HG03045 (cell line): ENCODE measurements at regions not wholly inside any gene's neighbourhood (a gene's known extent, or its start where the extent isn't known, plus 50 kb on each side); places are given as distances from the start of the nearest gene placed in this dataset.
"Not testable (repeated sequence)": the region's sequence is repeated elsewhere in the genome, so short reads cannot be mapped to it uniquely, and the experiment has no call there.

Experiments
- ATAC-seq: cut with Tn5 transposase; IDR thresholded peaks from one replicate; pipeline ENCODE4 v1.9.1; 2021; ENCODE audit warnings: mild to moderate bottlenecking, moderate library complexity; ENCODE audit not compliant: unreplicated experiment

DNA sequence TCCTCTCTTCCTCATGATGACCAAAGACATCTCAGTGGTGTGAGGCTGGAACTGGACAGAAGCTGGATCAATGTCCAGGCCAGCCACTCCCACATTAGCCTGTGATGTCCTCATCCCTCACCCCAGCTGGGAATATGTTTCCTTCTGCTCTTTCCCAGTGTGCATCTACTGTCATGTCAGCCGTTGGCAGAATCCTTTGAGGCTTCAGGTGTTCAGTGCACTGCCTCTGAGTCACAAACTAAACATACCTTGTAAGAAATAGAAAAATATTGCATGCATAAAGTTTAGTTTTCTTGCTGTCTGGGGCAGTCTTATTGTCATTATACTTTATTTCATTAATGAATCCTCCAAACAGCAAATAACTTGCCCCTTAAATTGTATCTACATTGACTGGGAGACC lies 161.6 kb upstream of the RASGRP1 start:
- no peak for ATAC-seq

DNA sequence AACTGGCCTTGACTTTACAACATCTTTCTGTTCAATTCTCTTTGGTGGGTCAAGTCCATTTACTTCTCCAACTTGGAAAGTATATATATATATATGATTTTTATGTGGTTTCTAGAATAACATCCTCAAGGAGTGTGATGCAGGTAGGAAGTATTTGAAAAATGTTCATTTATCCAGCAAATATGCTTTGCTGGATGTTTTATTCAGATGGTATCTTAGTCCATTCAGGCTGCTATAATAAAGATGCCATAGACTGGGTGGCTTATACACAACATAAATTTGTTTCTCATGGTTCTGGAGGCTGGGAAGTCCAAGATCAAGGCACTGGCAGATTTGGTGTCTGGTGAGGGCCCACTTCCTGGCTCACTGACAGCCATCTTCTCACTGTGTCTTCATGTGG lies 168.7 kb upstream of the RASGRP1 start:
- no peak for ATAC-seq

DNA sequence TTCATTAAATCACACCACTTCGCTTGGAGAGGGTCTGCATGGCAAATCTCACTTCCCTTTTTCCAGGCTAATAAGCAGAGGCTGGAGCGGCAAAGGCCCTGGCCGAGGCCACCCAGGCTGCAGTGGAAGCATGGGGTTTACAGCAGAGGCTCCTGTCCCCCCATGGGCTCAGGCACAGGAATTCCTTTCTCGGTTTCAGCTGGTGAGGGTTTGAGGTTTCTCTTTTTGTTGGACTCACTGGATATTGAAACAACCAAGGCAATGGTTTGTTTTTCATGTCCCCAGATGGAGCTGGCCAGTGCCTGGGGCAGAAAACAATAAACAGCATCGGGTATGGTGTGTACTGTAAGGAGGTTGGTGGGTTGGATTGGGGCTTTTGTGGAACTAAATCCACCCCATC lies 175.6 kb upstream of the RASGRP1 start:
- no peak for ATAC-seq

DNA sequence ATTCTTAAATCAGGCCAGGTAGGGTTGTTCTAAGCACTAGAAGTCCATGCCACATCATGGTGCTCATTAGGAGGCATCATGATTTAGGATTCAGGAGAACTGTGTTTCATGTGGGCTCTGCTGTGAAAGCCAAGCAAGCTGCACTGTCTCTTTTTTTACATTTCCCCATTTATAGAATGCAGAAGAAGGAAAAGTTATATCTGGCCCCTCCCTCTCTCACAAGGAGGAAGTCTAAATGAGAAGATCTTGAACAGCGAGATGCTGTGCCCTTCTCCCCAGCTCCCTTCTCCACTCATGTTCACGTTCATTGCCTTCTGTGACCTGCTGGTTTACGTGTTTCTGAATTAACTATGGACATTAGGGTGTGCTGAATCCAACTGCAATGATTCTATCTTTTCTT lies 178.5 kb upstream of the RASGRP1 start:
- no peak for ATAC-seq

DNA sequence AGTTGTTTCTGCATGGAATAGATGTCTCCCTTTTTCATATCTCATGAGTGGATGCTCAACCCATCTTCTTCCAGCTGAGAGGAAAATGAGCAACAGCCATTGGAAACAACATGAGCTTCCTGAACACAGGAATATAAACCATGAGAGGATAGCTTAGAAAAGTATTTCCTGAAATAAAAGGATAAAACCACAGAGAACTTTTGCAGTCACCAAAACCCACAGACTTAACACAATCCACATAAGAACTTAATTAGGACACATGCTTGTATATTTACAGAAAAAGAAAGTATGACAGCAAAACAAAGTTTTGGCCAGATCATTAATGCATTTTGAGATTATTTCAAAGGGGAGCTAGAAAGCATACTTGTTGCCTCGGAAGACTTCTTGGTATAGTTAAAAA lies 180.5 kb upstream of the RASGRP1 start:
- no peak for ATAC-seq

DNA sequence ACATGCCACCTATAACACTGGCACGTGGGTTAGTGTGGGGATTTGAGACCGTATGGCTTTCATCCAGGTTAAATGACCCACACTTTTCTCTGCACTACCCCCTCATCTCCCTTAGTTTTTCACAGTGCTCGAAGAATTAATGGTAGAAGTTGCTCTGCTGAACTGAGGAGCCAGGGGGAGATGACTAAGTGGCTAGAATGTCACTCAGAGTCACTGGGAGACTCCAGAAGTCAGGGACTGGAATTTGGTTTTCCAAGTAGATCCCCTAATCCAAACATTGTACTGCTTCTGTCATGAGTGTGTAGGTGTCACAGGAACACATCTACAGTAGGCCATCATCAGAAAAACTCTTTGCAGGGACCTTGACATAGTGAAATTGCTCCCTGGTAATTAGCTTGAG lies 181.0 kb upstream of the RASGRP1 start:
- no peak for ATAC-seq

DNA sequence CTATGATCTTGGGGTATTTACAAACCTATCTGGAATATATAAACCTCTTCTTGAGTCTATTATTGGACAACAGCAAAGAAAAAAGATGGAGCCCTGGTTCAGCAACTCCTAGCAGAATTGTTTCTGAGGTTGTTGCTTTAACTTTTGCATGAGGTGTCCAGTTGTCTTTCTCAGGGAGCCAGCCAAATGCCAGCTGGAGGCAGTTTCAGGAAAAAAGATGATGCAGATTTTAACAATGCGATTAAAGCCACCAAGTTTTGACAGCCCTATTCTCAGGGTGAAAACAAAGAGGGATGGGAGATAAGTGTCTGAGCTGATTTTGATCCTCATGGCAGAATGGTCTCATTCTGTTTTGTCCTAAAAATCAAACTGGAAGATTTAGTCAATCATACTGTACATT lies 181.6 kb upstream of the RASGRP1 start:
- no peak for ATAC-seq

DNA sequence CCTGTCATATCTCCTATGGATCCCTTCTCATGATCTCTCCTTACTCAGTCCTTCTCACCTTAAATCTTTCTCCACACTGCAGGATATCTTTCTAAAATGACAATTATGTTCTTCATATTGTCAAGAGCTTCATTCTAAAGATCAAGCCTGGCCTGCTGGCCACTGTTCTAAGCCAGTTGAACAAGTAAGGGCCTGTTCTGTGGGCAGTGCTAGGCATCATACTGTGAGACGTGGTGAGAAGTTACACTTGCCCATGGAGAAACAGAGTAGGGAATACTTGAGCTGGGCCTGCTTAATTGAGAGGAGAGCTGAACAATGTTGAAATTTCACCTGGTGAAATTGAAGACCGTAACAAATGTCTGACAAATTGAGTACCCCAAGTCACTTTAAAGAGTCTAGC lies 184.1 kb upstream of the RASGRP1 start:
- ATAC-seq, result no peak

DNA sequence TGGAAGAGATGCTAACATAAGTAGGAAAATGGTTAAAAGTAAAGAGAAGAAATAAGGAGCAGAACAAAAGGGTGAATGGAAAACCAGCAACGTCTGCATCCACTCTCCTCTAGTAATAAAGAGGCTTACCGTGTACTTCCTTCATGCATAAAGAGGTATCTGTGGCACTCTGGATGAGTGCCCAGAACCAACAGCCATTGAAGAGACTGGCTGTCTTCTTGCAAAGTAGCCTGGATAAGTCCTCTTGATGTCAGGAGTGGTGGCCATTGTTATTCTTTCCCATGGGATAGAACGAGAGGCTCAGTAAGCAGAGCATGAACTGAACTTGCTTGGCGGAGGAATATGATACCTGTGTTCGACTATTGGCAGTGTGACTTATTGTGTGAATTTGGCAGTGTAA lies 186.2 kb upstream of the RASGRP1 start:
- no peak for ATAC-seq

DNA sequence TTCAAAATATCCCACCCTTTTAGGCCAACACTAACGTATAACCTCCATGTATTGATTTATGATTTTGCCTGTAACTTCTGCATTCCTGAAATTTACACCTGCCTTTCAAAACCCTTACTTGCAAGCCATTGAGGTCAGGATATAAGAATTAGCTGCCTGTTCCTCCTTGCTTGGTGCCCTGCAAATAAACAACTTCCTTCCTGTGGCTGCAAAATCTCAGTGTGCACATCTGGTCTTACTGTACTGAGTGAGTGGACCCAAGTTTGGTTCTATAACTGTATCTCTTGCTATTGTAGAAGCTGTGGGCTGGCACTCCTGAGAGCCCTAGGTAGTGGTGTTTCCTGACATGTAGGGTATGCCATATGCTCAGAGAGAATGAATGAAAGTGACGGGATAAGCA lies 191.1 kb upstream of the RASGRP1 start:
- ATAC-seq, result no peak

DNA sequence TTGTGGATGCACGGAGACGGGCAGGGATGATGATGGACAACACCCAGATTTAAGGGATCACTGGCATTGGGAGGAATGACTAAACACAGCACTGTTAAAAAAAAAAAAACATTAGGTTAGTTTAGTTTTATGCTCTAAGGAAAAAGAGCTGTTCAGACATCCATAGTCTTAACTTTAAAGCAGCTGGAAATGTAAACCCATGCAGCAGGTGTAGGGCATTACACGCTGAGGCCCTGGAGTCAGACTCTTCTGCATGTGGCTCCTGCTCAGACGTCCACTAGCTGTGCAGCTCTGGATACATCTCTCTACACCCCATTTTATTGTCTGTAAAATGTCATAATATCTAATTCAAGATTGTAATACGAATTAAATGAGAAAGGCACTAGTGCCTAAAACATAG lies 191.8 kb upstream of the RASGRP1 start:
- ATAC-seq, result no peak

DNA sequence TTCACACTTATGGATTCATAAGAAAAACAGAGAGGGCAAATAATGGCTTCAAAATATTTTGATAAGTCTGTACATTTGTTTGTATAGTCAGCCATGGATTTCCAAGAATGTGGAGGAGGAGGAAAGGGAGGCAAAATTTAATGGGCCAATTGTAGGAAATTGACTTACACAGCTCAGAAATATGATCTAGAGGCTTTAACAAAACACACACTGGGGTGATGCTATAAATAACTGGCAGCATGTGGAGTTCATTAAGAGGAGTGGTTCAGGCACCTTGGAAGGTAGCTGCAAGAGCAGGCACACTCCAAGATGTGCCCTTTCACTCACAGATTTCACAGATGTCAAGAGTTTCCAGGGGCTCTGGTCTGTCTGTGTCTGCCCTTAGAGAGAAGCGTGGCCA lies 193.4 kb upstream of the RASGRP1 start:
- ATAC-seq, result no peak

DNA sequence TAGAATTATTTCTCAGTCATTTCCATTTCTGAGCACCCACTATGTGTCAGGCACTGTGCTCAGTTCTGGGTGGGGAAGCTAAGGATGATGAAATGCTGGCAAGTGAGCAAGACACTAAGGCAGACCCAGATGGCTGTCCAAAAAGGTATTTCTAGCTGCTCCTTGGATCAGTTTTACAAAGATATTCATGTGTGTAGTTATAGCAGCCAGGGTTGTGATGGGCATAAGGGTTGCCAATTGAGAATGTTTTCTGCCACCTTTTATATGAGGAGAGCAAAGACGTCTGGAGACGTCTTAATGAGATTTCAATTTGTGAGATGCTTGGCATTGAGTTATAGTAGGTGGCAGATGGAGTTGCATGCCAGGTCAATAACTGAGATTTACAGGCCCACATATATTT lies 197.1 kb upstream of the RASGRP1 start:
- ATAC-seq, result no peak

DNA sequence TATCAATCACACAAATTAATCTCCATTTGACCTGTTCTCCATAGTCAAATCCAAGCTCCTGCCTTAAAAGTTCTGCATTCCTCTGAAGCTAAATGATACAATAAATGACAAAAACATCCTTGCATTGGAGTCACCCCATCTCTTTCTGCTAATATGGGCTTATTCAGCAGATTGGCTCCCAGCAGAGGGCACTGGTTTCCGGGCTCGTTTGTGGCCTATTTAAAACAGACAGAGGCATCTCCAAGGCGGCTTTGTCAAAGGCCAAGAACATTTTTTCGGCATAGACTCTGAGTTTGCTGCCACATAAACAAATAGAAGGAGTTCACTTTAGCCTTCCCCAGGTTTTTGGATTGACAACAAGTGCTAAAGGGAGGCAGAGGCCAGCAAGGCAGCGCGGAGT lies 204.4 kb upstream of the RASGRP1 start:
- no peak for ATAC-seq

DNA sequence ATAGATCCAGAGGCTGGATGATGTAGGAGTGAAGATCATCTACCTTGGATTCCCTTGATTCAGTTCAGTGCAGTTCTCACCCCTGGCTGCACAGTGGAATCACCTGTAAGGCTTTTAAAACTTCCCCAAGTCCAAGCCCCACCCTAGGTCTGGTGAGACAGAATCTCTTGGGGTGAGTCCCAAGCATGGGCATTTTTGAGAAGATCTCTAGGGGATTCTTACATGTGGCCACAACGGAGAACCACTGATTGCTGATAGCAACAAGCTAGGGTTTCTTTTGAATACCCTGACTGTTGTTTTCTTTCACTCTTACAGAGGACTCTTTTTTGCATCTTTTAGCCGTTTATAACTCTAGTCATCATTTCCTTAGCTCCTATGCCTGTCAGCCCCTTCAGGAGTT lies 204.9 kb upstream of the RASGRP1 start:
- no peak for ATAC-seq

DNA sequence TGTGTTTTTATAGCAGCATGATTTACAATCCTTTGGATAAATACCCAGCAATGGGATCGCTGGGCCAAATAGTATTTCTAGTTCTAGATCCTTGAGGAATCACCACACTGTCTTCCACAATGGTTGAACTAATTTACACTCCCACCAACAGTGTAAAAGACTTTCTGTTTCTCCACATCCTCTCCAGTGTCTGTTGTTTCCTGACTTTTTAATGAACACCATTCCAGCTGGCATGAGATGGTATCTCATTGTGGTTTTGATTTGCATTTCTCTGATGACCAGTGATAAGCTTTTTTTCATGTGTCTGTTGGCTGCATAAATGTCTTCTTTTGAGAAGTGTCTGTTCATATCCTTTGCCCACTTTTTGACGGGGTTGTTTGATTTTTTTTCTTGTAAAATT lies 209.5 kb upstream of the RASGRP1 start:
- ATAC-seq, result not testable (repeated sequence)

DNA sequence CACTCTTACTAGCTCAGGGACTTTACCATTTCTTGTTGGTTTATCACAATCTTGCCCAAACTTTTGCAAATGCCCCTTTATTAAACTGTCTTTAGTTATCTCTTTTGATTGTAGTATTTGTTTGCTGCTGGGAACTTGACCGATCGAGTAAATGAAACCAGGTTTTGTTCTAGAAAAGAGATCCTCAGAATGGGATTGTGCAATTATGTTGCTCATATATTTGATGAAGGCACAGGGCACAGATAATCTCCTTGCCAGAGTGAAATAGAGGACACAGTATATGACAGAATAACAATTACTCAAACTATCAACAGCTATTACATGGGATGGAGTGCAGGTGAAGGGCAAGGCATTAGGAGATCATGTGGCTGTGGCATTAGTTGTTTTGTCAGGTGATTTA lies 216.6 kb upstream of the RASGRP1 start:
- no peak for ATAC-seq

DNA sequence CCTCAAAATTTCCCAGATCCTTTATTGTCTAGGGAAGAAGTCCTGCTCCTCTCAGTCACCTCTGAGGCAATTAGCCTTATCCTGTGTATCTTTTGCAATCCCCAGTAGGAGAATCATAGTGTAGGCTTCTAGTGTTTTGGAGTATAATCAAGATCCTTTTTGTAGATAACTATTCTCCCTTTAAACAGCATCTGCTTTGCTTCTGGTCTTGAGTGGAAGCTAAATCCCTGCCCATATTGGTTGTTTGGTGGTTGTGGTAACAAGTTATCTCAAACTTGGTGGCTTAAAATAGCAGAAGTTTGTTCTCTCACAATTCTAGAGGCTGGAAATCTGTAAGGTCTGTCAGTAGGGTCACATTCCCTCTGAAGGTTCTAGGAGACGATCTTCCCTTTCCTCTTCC lies 217.5 kb upstream of the RASGRP1 start:
- ATAC-seq, result no peak

DNA sequence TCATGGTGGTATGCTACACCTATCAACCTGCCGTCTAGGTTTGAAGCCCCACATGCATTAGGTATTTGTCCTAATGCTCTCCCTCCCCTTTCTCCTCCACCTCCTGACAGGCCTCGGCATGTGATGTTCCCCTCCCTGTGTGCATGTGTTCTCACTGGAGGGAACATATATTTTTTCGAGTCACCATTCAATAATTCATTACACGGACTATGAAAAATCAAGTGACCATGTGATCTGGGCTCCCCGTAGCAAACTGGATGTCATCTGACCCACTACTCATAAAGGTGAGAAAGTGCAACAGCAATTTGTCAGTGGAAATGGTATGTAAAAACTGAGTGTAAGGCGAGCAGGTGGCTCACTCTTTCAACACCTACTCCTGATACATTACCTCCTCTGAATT lies 224.3 kb upstream of the RASGRP1 start:
- no peak for ATAC-seq

DNA sequence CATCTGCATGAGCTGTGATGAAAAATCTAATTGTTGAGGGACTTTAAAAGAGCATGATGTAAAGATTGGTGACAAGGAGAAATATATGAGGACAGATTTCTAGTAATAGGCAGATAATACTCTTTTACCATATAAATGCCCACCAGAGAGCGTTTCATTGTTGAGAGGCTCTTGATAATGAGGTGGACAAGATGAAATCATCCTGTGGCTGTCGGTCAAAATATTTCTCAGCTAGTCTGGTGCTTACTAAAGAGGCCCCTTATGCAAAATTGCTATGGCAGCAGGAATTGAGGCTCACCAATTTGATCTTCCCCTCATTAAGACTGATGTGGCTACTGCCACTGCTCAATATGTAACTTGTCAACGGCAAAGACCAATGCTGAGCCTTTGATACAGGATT lies 225.0 kb upstream of the RASGRP1 start:
- ATAC-seq, result no peak

DNA sequence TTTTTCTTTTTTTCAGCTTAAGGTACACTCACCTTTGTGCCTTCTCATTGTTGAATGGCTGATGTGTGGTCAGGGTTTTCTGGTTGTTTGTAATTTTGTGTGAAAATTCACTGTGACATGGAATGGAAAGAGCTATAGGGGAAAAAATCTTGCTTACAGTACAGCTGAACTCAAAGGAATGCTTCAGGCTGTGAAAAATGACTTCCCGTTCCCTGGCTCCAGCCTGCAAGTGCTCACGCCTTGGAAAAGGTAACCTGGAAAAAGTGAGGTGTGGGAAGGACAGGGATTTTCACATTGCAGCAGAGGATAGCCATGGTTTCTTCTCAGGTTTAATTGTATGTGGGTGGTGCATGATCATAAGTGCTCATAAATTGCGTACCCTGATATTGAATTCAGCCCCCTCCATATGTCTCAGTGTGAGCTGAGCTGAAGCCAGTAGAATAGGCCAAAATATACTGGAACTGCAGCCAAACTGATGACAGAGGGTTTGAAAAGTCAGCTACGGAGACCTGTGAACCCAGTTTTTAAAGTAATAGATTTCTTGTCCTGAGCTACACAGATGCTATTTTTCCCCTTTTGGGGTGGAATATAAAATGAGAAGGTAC lies 228.7 kb upstream of the RASGRP1 start:
- ATAC-seq, result no peak

DNA sequence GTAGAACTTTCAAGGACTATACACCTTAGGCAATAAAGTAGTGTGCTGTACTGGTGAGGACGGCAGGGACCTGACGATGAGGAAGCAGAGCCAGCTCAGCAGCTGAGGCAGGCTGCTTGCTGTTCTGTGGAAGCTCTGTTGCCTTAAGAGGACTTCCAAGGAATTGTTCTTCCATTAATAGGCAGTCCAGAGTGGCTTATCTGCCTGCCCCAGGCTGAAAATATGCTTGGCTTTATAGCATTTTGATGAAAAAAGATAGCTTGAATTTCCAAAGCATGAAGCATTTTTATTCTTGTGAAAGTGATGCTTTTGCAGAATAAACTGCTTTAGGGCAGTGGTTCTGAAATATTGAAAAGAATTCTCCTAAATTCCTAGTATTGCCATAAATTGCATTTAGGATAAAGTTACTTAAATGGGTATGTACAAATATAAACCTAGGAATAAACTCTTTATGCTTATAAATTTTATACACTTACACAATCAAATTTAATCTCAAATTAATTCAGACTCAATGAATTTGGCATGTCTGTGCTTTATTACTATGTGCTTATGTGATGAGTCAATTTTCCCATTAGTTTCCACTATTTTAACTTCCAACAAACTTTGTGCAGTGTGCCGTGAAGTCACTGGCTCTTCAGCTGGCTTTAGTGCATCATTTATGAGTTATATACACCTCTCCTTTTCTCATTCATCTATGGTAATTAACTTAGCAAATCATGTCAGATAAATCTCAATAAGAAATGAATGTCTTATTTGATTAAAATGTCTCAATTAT lies 231.0 kb upstream of the RASGRP1 start:
- no peak for ATAC-seq

DNA sequence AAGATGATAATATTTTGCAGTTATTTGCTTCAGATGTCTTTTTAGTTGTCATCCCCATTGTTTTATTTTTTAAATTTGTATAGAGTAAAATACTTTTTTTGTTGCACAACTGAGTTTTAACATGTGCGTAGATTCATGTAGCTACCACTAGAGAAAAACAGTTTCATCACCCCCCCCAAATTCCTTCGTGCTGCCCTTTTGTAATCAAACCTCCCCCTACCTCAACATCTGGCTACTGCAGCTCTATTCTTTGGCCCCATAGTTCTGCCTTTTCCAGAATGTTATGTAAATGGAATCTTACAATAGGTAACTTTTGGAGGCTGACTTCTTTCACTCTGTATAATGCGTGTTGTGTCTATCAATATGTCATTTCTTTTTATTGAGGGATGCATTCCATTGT lies 232.0 kb upstream of the RASGRP1 start:
- ATAC-seq, result no peak
